HepG2 (cell line): ENCODE measurements at regions not wholly inside any gene's neighbourhood (a gene's known extent, or its start where the extent isn't known, plus 50 kb on each side); places are given as distances from the start of the nearest gene placed in this dataset.

Experiments
- FOXC1 ChIP-seq: sonication (generic); formaldehyde crosslinking; IDR thresholded peaks from 2 replicates; pipeline ENCODE4 v1.8.0; 2022; ENCODE audit warnings: mild to moderate bottlenecking, missing genetic modification reagents, borderline replicate concordance
- GATAD1 ChIP-seq: IDR thresholded peaks from 2 replicates; pipeline ENCODE4 v1.6.1; 2016; ENCODE audit warnings: missing genetic modification reagents, missing compliant biosample characterization
- IKZF1 ChIP-seq: fragments of 450-650 bp; IDR thresholded peaks from 2 replicates; pipeline ENCODE4 v1.7.1; 2016
- SP4 ChIP-seq: sonication (generic); formaldehyde crosslinking; IDR thresholded peaks from 2 replicates; pipeline ENCODE4 v1.8.1; 2023; ENCODE audit warnings: mild to moderate bottlenecking, missing genetic modification reagents
- ZNF333 ChIP-seq: sonication (generic); formaldehyde crosslinking; IDR thresholded peaks from 2 replicates; pipeline ENCODE4 v1.4.0; 2020; ENCODE audit warnings: mild to moderate bottlenecking, missing genetic modification reagents, borderline replicate concordance
- ZNF629 ChIP-seq: sonication (generic); formaldehyde crosslinking; conservative IDR thresholded peaks from 2 replicates; pipeline ENCODE4 v1.5.0; 2020; ENCODE audit warnings: missing genetic modification reagents
- ZNF678 ChIP-seq: sonication (generic); formaldehyde crosslinking; IDR thresholded peaks from 2 replicates; pipeline ENCODE4 v1.4.0; 2020; ENCODE audit warnings: mild to moderate bottlenecking, missing genetic modification reagents
- ZNF772 ChIP-seq: sonication (generic); formaldehyde crosslinking; IDR thresholded peaks from 2 replicates; pipeline ENCODE4 v1.5.0; 2020; ENCODE audit warnings: mild to moderate bottlenecking, missing genetic modification reagents
- ZNF781 ChIP-seq: sonication (generic); formaldehyde crosslinking; IDR thresholded peaks from 2 replicates; pipeline ENCODE4 v1.5.1; 2020; ENCODE audit warnings: borderline replicate concordance, mild to moderate bottlenecking, missing genetic modification reagents; ENCODE audit errors: not compliant biosample characterization
- ZNF788 ChIP-seq: sonication (generic); formaldehyde crosslinking; IDR thresholded peaks from 2 replicates; pipeline ENCODE4 v1.5.0; 2020; ENCODE audit warnings: mild to moderate bottlenecking, missing genetic modification reagents, borderline replicate concordance
- TF ChIP-seq, protein P1 (sequence below): sonication (generic); formaldehyde crosslinking; IDR thresholded peaks from 2 replicates; pipeline ENCODE4 v1.4.0; 2020; ENCODE audit warnings: missing genetic modification reagents, mild to moderate bottlenecking, borderline replicate concordance

GRCh38 chr12:46493834-46494181 lies 121.2 kb upstream of the SLC38A2 start (continued):
- TF ChIP-seq ZNF781 (CRISPR knock-in tag) (no peak), GATAD1 (CRISPR knock-in tag) (peak; percentile 49; the same call in 1 of the 2 replicates), SP4 (CRISPR knock-in tag) (no peak), ZNF333 (no peak), ZNF772 (CRISPR knock-in tag) (no peak), FOXC1 (CRISPR knock-in tag) (no peak), ZNF788 (CRISPR knock-in tag) (no peak), ZNF629 (CRISPR knock-in tag) (no peak), IKZF1 (no peak), ZNF678 (CRISPR knock-in tag) (no peak)
- TF ChIP-seq, protein P1, sequence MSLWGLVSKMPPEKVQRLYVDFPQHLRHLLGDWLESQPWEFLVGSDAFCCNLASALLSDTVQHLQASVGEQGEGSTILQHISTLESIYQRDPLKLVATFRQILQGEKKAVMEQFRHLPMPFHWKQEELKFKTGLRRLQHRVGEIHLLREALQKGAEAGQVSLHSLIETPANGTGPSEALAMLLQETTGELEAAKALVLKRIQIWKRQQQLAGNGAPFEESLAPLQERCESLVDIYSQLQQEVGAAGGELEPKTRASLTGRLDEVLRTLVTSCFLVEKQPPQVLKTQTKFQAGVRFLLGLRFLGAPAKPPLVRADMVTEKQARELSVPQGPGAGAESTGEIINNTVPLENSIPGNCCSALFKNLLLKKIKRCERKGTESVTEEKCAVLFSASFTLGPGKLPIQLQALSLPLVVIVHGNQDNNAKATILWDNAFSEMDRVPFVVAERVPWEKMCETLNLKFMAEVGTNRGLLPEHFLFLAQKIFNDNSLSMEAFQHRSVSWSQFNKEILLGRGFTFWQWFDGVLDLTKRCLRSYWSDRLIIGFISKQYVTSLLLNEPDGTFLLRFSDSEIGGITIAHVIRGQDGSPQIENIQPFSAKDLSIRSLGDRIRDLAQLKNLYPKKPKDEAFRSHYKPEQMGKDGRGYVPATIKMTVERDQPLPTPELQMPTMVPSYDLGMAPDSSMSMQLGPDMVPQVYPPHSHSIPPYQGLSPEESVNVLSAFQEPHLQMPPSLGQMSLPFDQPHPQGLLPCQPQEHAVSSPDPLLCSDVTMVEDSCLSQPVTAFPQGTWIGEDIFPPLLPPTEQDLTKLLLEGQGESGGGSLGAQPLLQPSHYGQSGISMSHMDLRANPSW (CRISPR knock-in tag), result no peak
